WTC11 (cell line): ENCODE measurements at regions not wholly inside any gene's neighbourhood (a gene's known extent, or its start where the extent isn't known, plus 50 kb on each side); places are given as distances from the start of the nearest gene placed in this dataset.

ENCODE experiments used
- ATAC-seq: fragments of 200-7000 bp; cut with Tn5 transposase; 2 replicates; pipeline ENCODE4 v1.10.0; 2021; ENCODE audit warnings: mild to moderate bottlenecking, moderate library complexity
- CTCF ChIA-PET: fragments of 300-600 bp; sonication (Branson Sonifier 250); formaldehyde crosslinking; loops from one replicate; lab custom pipeline; 2021; ENCODE audit warnings: antibody characterized with exemption; lab: Charles Lee
- POLR2A ChIA-PET: fragments of 350-600 bp; sonication (Branson Sonifier 250); formaldehyde crosslinking; loops from one replicate; lab custom pipeline; 2021; ENCODE audit warnings: antibody characterized with exemption; lab: Charles Lee
- DNase-seq: peaks from one replicate; pipeline ENCODE4 v3.0.0; 2021; ENCODE audit warnings: low spot score
- H3K27ac Mint-ChIP-seq: 2 replicates; pipeline ENCODE4 v1.8.0; 2021; ENCODE audit warnings: mixed read lengths
- H3K27me3 Mint-ChIP-seq: 2 replicates; pipeline ENCODE4 v1.8.0; 2021; ENCODE audit warnings: low read depth, mild to moderate bottlenecking, moderate library complexity, mixed read lengths
- H3K36me3 Mint-ChIP-seq: 2 replicates; pipeline ENCODE4 v1.8.0; 2021; ENCODE audit warnings: mixed read lengths
- H3K4me1 Mint-ChIP-seq: 2 replicates; pipeline ENCODE4 v1.8.0; 2022; ENCODE audit warnings: mixed read lengths
- H3K4me3 Mint-ChIP-seq: 2 replicates; pipeline ENCODE4 v1.8.0; 2021; ENCODE audit warnings: mild to moderate bottlenecking, moderate library complexity, mixed read lengths
- H3K9me3 Mint-ChIP-seq: 2 replicates; pipeline ENCODE4 v1.8.0; 2021; ENCODE audit warnings: mixed read lengths
- AR ChIP-seq: fragments of 250-450 bp; sonication (Bioruptor Pico); IDR thresholded peaks from 2 replicates; pipeline ENCODE4 v1.9.0; 2021; ENCODE audit warnings: mild to moderate bottlenecking
- CBFB ChIP-seq: sonication (generic); formaldehyde crosslinking; IDR thresholded peaks from 2 replicates; pipeline ENCODE4 v1.8.1; 2022; ENCODE audit warnings: mild to moderate bottlenecking, low read depth, missing genetic modification reagents
- EMX1 ChIP-seq: fragments of 250-450 bp; sonication (Bioruptor Pico); IDR thresholded peaks from 2 replicates; pipeline ENCODE4 v1.8.0; 2021; ENCODE audit warnings: mild to moderate bottlenecking
- ERG ChIP-seq: fragments of 250-450 bp; sonication (Bioruptor Pico); IDR thresholded peaks from 2 replicates; pipeline ENCODE4 v1.8.0; 2021; ENCODE audit warnings: mild to moderate bottlenecking
- FOXJ3 ChIP-seq: sonication (generic); formaldehyde crosslinking; IDR thresholded peaks from 2 replicates; pipeline ENCODE4 v1.9.0; 2021; ENCODE audit warnings: missing genetic modification reagents, mild to moderate bottlenecking, borderline replicate concordance
- HMGXB4 ChIP-seq: sonication (generic); formaldehyde crosslinking; IDR thresholded peaks from 2 replicates; pipeline ENCODE4 v1.8.1; 2023; ENCODE audit warnings: mild to moderate bottlenecking, moderate library complexity, missing genetic modification reagents
- IRF2 ChIP-seq: sonication (generic); formaldehyde crosslinking; IDR thresholded peaks from 2 replicates; pipeline ENCODE4 v1.8.0; 2022; ENCODE audit warnings: low read depth, missing genetic modification reagents, borderline replicate concordance
- MAX ChIP-seq: sonication (generic); formaldehyde crosslinking; IDR thresholded peaks from 2 replicates; pipeline ENCODE4 v1.8.0; 2022; ENCODE audit warnings: mild to moderate bottlenecking, missing genetic modification reagents
- MXD4 ChIP-seq: fragments of 250-450 bp; sonication (Bioruptor Pico); IDR thresholded peaks from 2 replicates; pipeline ENCODE4 v1.8.0; 2021; ENCODE audit warnings: mild to moderate bottlenecking, moderate library complexity, borderline replicate concordance
- NFE2L1 ChIP-seq: sonication (generic); formaldehyde crosslinking; IDR thresholded peaks from 2 replicates; pipeline ENCODE4 v1.8.1; 2023; ENCODE audit warnings: missing genetic modification reagents
- NFYB ChIP-seq: sonication (generic); formaldehyde crosslinking; conservative IDR thresholded peaks from 2 replicates; pipeline ENCODE4 v1.8.0; 2022; ENCODE audit warnings: low read depth, missing genetic modification reagents
- OVOL2 ChIP-seq: fragments of 250-450 bp; sonication (Bioruptor Pico); IDR thresholded peaks from 2 replicates; pipeline ENCODE4 v1.9.0; 2021; ENCODE audit warnings: mild to moderate bottlenecking, borderline replicate concordance
- PRDM15 ChIP-seq: sonication (generic); formaldehyde crosslinking; IDR thresholded peaks from 2 replicates; pipeline ENCODE4 v1.8.0; 2022; ENCODE audit warnings: missing genetic modification reagents
- SMAD4 ChIP-seq: sonication (generic); formaldehyde crosslinking; IDR thresholded peaks from 2 replicates; pipeline ENCODE4 v1.8.0; 2022; ENCODE audit warnings: mild to moderate bottlenecking, missing genetic modification reagents
- SOX15 ChIP-seq: fragments of 250-450 bp; sonication (Bioruptor Pico); IDR thresholded peaks from 2 replicates; pipeline ENCODE4 v1.9.0; 2021; ENCODE audit warnings: mild to moderate bottlenecking
- SP1 ChIP-seq: sonication (generic); formaldehyde crosslinking; conservative IDR thresholded peaks from 2 replicates; pipeline ENCODE4 v1.8.1; 2022; ENCODE audit warnings: missing genetic modification reagents
- USF1 ChIP-seq: sonication (generic); formaldehyde crosslinking; IDR thresholded peaks from 2 replicates; pipeline ENCODE4 v1.8.0; 2022; ENCODE audit warnings: mild to moderate bottlenecking, missing genetic modification reagents
- ZNF219 ChIP-seq: sonication (generic); formaldehyde crosslinking; IDR thresholded peaks from 2 replicates; pipeline ENCODE4 v1.8.0; 2023; ENCODE audit warnings: missing genetic modification reagents, mild to moderate bottlenecking, borderline replicate concordance
- ZNF232 ChIP-seq: sonication (generic); formaldehyde crosslinking; IDR thresholded peaks from 2 replicates; pipeline ENCODE4 v1.8.0; 2022; ENCODE audit warnings: mild to moderate bottlenecking, missing genetic modification reagents
- ZSCAN18 ChIP-seq: fragments of 250-450 bp; sonication (Bioruptor Pico); IDR thresholded peaks from 2 replicates; pipeline ENCODE4 v2.1.2; 2022; ENCODE audit warnings: mild to moderate bottlenecking, moderate library complexity

GRCh38 chr13:83825676-83826075 is 56.6 kb downstream of the SLITRK1 start:
- H3K4me3 Mint-ChIP-seq: no peak overlapping the region
- H3K27me3 Mint-ChIP-seq: no peaks in the 10 kb centered on the region
- no peak overlapping the region for H3K27ac Mint-ChIP-seq
- POLR2A ChIA-PET: no interaction called here
- peaks cover 29% of the 10 kb centered on the region for H3K4me1 Mint-ChIP-seq
- peaks cover 7% of the 10 kb centered on the region for H3K36me3 Mint-ChIP-seq
- ATAC-seq: no peak
- peaks cover 4% of the 10 kb centered on the region; the same call in 1 of the 2 replicates for H3K9me3 Mint-ChIP-seq
- no peak for DNase-seq
- no peak for TF ChIP-seq PRDM15
- TF ChIP-seq AR (CRISPR knock-in tag): no peak
- no peak for TF ChIP-seq NFE2L1
- no peak for TF ChIP-seq SMAD4 (CRISPR knock-in tag)
- no peak for TF ChIP-seq MXD4 (CRISPR knock-in tag)
- CTCF ChIA-PET: no interaction called here

GRCh38 chr13:83824560-83824959 is 57.7 kb downstream of the SLITRK1 start:
- POLR2A ChIA-PET: no interaction called here
- TF ChIP-seq USF1 (CRISPR knock-in tag) (no peak), ERG (CRISPR knock-in tag) (no peak), SOX15 (CRISPR knock-in tag) (no peak), ZNF232 (CRISPR knock-in tag) (no peak), FOXJ3 (CRISPR knock-in tag) (no peak), MAX (CRISPR knock-in tag) (no peak), CBFB (CRISPR knock-in tag) (no peak)
- TF ChIP-seq, all 79 proteins: peak for 0
- no peak for DNase-seq
- H3K27me3 Mint-ChIP-seq: no peaks in the 10 kb centered on the region
- peaks cover 4% of the 10 kb centered on the region; the same call in 1 of the 2 replicates for H3K9me3 Mint-ChIP-seq
- peaks cover 23% of the 10 kb centered on the region for H3K4me1 Mint-ChIP-seq
- peak; percentile 41 for ATAC-seq
- CTCF ChIA-PET: interaction anchor here (1.0 kb wide), 1 partner anchor 9 kb away, joined by 3 read pairs; no protein-coding TSS in a partner anchor
- no peak overlapping the region for H3K4me3 Mint-ChIP-seq
- H3K36me3 Mint-ChIP-seq: peaks cover 7% of the 10 kb centered on the region
- H3K27ac Mint-ChIP-seq: no peak overlapping the region

GRCh38 chr13:83824120-83824519 is 58.2 kb downstream of the SLITRK1 start:
- H3K27ac Mint-ChIP-seq: no peak overlapping the region
- no peak overlapping the region for H3K4me3 Mint-ChIP-seq
- DNase-seq (no peak), ATAC-seq (no peak)
- H3K4me1 Mint-ChIP-seq: peaks cover 27% of the 10 kb centered on the region
- ChIA-PET CTCF (interaction anchor here (1.0 kb wide), 1 partner anchor 9 kb away, joined by 3 read pairs; no protein-coding TSS in a partner anchor), POLR2A (no interaction called here)
- peaks cover 7% of the 10 kb centered on the region for H3K36me3 Mint-ChIP-seq
- H3K27me3 Mint-ChIP-seq: no peaks in the 10 kb centered on the region
- H3K9me3 Mint-ChIP-seq: peaks cover 4% of the 10 kb centered on the region; the same call in 1 of the 2 replicates
- no peak for TF ChIP-seq ZSCAN18
- no peak for TF ChIP-seq NFYB (CRISPR knock-in tag)
- TF ChIP-seq EMX1 (CRISPR knock-in tag): no peak
- no peak for TF ChIP-seq IRF2 (CRISPR knock-in tag)
- TF ChIP-seq SP1 (CRISPR knock-in tag): no peak
- TF ChIP-seq OVOL2 (CRISPR knock-in tag): no peak
- TF ChIP-seq USF1 (CRISPR knock-in tag): no peak
- TF ChIP-seq ZNF219: no peak
- TF ChIP-seq HMGXB4 (CRISPR knock-in tag): no peak
